H1 (cell line): ENCODE measurements at regions not wholly inside any gene's neighbourhood (a gene's known extent, or its start where the extent isn't known, plus 50 kb on each side); places are given as distances from the start of the nearest gene placed in this dataset.

Source experiments
- CTCF ChIA-PET: fragments of 300-600 bp; sonication (Branson Sonifier 250); formaldehyde crosslinking; loops from one replicate; lab custom pipeline; 2021; ENCODE audit not compliant: partially characterized antibody; lab: Charles Lee
- POLR2A ChIA-PET: fragments of 300-600 bp; sonication (Branson Sonifier 250); formaldehyde crosslinking; loops from one replicate; lab custom pipeline; 2021; ENCODE audit warnings: inconsistent platforms; ENCODE audit not compliant: partially characterized antibody; lab: Charles Lee
- DNase-seq, 2 experiments: peaks; one replicate each; pipeline versions ENCODE4 v3.0.0 to v3.0.0-alpha.2; 2010 to 2022; ENCODE audit warnings: low spot score in 2 of 2, low read depth in 1 of 2, mixed read lengths in 1 of 2
- FAIRE-seq: peaks from 2 replicates; lab custom pipeline; 2011; peaks lifted over from hg19 to GRCh38; lab: Jason Lieb, UNC
- H2AFZ ChIP-seq: 2 replicates; pipeline ENCODE4 v1.8.1; 2012; ENCODE audit warnings: low read length, inconsistent platforms
- H2AK5ac ChIP-seq: 2 replicates; pipeline ENCODE4 v1.6.1; 2013; ENCODE audit warnings: low read depth, low read length
- H2BK120ac ChIP-seq: replicated peaks from 2 replicates; pipeline ENCODE3; 2013; ENCODE audit warnings: low read depth, low read length, inconsistent platforms
- H2BK12ac ChIP-seq: 2 replicates; pipeline ENCODE4 v1.6.1; 2013; ENCODE audit warnings: low read depth, low read length
- H2BK15ac ChIP-seq: 2 replicates; pipeline ENCODE4 v1.6.1; 2013; ENCODE audit warnings: low read length
- H2BK20ac ChIP-seq: 2 replicates; pipeline ENCODE4 v1.6.1; 2013; ENCODE audit warnings: low read length
- H2BK5ac ChIP-seq: 2 replicates; pipeline ENCODE4 v1.6.1; 2013; ENCODE audit warnings: low read depth, low read length
- H3K14ac ChIP-seq: 2 replicates; pipeline ENCODE4 v1.6.1; 2013; ENCODE audit warnings: inconsistent platforms; ENCODE audit not compliant: insufficient read length
- H3K18ac ChIP-seq: 2 replicates; pipeline ENCODE4 v1.6.1; 2013; ENCODE audit warnings: low read length; ENCODE audit errors: extremely low read depth
- H3K23ac ChIP-seq: 2 replicates; pipeline ENCODE4 v1.6.1; 2013; ENCODE audit warnings: inconsistent platforms; ENCODE audit not compliant: insufficient read length
- H3K23me2 ChIP-seq: 2 replicates; pipeline ENCODE4 v1.6.1; 2013; ENCODE audit warnings: low read depth, low read length
- H3K27ac ChIP-seq: 2 replicates; pipeline ENCODE4 v1.6.1; 2011; ENCODE audit warnings: low read depth, low read length, inconsistent platforms
- H3K27me3 ChIP-seq, 4 experiments: replicated peaks in 1 of 4; 1 replicate in 1 of 4; 2 replicates in 3 of 4; pipeline versions ENCODE4 v1.6.1 to v1.8.1; 2011 to 2013; ENCODE audit warnings: low read length in 3 of 4, mild to moderate bottlenecking in 3 of 4, inconsistent platforms in 2 of 4, mixed read lengths in 2 of 4, moderate library complexity in 1 of 4; ENCODE audit not compliant: control insufficient read depth in 3 of 4, insufficient read depth in 3 of 4; ENCODE audit errors: extremely low read depth in 1 of 4
- H3K36me3 ChIP-seq, 4 experiments: 2 replicates each; pipeline versions ENCODE4 v1.6.1 to v1.8.1; 2011 to 2013; ENCODE audit warnings: mild to moderate bottlenecking in 4 of 4, low read length in 3 of 4, moderate library complexity in 2 of 4, control low read depth in 1 of 4, inconsistent platforms in 1 of 4; ENCODE audit not compliant: insufficient read depth in 4 of 4, control insufficient read depth in 2 of 4
- H3K4ac ChIP-seq: replicated peaks from 2 replicates; pipeline ENCODE3; 2013; ENCODE audit warnings: low read length, low read depth, mixed read lengths, inconsistent platforms; ENCODE audit not compliant: insufficient read length
- H3K4me1 ChIP-seq, 4 experiments: replicated peaks in 1 of 4; 1 replicate in 1 of 4; 2 replicates in 3 of 4; pipeline versions ENCODE4 v1.6.1 to v1.8.1; 2011 to 2013; ENCODE audit warnings: low read length in 3 of 4, inconsistent platforms in 2 of 4, mixed read lengths in 1 of 4; ENCODE audit not compliant: insufficient read depth in 4 of 4, control insufficient read depth in 3 of 4
- H3K4me2 ChIP-seq, 2 experiments: 2 replicates each; pipeline versions ENCODE4 v1.6.1 to v1.8.1; 2011 to 2013; ENCODE audit warnings: low read depth in 2 of 2, low read length in 2 of 2, control low read depth in 1 of 2, inconsistent platforms in 1 of 2, mild to moderate bottlenecking in 1 of 2; ENCODE audit not compliant: insufficient read depth in 1 of 2
- H3K4me3 ChIP-seq, 4 experiments: fragments of 200-600, 300-600 bp in 1 of 4; sonication (generic), shearing (Covaris generic), sonication (Bioruptor Twin) in 1 of 4; 2 replicates each; pipeline versions ENCODE4 v1.5.1 to v1.8.1; 2011 to 2016; ENCODE audit warnings: low read length in 4 of 4, low read depth in 3 of 4, control low read depth in 2 of 4, inconsistent platforms in 2 of 4, mild to moderate bottlenecking in 2 of 4, mixed read lengths in 1 of 4, moderate library complexity in 1 of 4; ENCODE audit not compliant: insufficient read depth in 2 of 4; ENCODE audit errors: extremely low read depth in 1 of 4
- H3K56ac ChIP-seq: replicated peaks from 2 replicates; pipeline ENCODE3; 2013; ENCODE audit warnings: low read depth, mild to moderate bottlenecking, mixed read lengths, low read length, inconsistent platforms; ENCODE audit not compliant: insufficient read length
- H3K79me1 ChIP-seq: 2 replicates; pipeline ENCODE4 v1.6.1; 2013; ENCODE audit warnings: low read depth, low read length, control low read depth
- H3K79me2 ChIP-seq, 2 experiments: 2 replicates each; pipeline versions ENCODE4 v1.6.1 to v1.8.1; 2012 to 2013; ENCODE audit warnings: low read length in 2 of 2, mild to moderate bottlenecking in 2 of 2, inconsistent platforms in 1 of 2; ENCODE audit not compliant: insufficient read depth in 2 of 2, control insufficient read depth in 1 of 2
- H3K9ac ChIP-seq, 4 experiments: replicated peaks in 1 of 4; 1 replicate in 1 of 4; 2 replicates in 3 of 4; pipeline versions ENCODE4 v1.6.1 to v1.8.1; 2011 to 2013; ENCODE audit warnings: low read depth in 3 of 4, low read length in 3 of 4, control low read depth in 2 of 4, mild to moderate bottlenecking in 2 of 4, moderate library complexity in 2 of 4, inconsistent platforms in 1 of 4; ENCODE audit errors: extremely low read depth in 1 of 4
- H3K9me3 ChIP-seq, 2 experiments: 2 replicates each; pipeline versions ENCODE4 v1.6.1 to v1.8.1; 2012 to 2013; ENCODE audit warnings: mild to moderate bottlenecking in 2 of 2, moderate library complexity in 2 of 2, control low read depth in 1 of 2, inconsistent platforms in 1 of 2, low read depth in 1 of 2, low read length in 1 of 2, mixed read lengths in 1 of 2; ENCODE audit not compliant: insufficient read depth in 2 of 2
- H4K20me1 ChIP-seq, 2 experiments: replicated peaks in 1 of 2; 2 replicates each; pipeline versions ENCODE3 to v1.8.1; 2011 to 2013; ENCODE audit warnings: inconsistent platforms in 2 of 2, low read length in 2 of 2, mild to moderate bottlenecking in 1 of 2; ENCODE audit not compliant: insufficient read depth in 2 of 2, control insufficient read depth in 1 of 2
- H4K5ac ChIP-seq: 2 replicates; pipeline ENCODE4 v1.6.1; 2013; ENCODE audit warnings: low read length, low read depth, mixed read lengths, inconsistent platforms; ENCODE audit not compliant: insufficient read length
- H4K8ac ChIP-seq: 2 replicates; pipeline ENCODE4 v1.8.0; 2013; ENCODE audit warnings: mild to moderate bottlenecking, moderate library complexity, low read length, inconsistent platforms; ENCODE audit not compliant: insufficient read depth; ENCODE audit errors: extremely low read depth
- H4K91ac ChIP-seq: replicated peaks from 2 replicates; pipeline ENCODE3; 2013; ENCODE audit warnings: low read length, mixed read lengths, inconsistent platforms; ENCODE audit not compliant: insufficient read length
- CEBPB ChIP-seq: IDR thresholded peaks from 2 replicates; pipeline ENCODE4 v1.6.1; 2012; ENCODE audit warnings: low read depth, low read length
- FOSL1 ChIP-seq: IDR thresholded peaks from 2 replicates; pipeline ENCODE4 v1.6.1; 2011; ENCODE audit warnings: mild to moderate bottlenecking, low read depth, low read length, moderate library complexity; ENCODE audit not compliant: insufficient read depth
- HDAC2 ChIP-seq, 2 experiments: fragments of 300-600 bp in 1 of 2; sonication (generic) in 1 of 2; IDR thresholded peaks; 2 replicates each; pipeline ENCODE4 v1.6.1; 2011 to 2012; ENCODE audit warnings: low read depth in 2 of 2, low read length in 2 of 2, mild to moderate bottlenecking in 2 of 2, moderate library complexity in 2 of 2, borderline replicate concordance in 1 of 2, inconsistent platforms in 1 of 2
- PHF8 ChIP-seq: fragments of 200-600 bp; sonication (generic); conservative IDR thresholded peaks from 2 replicates; pipeline ENCODE4 v1.7.1; 2012; ENCODE audit warnings: low read depth, mild to moderate bottlenecking, inconsistent platforms, low read length, moderate library complexity
- RXRA ChIP-seq: IDR thresholded peaks from 2 replicates; pipeline ENCODE4 v1.6.1; 2011; ENCODE audit warnings: low read depth, mild to moderate bottlenecking, low read length, moderate library complexity; ENCODE audit not compliant: insufficient read depth
- SP1 ChIP-seq: IDR thresholded peaks from 2 replicates; pipeline ENCODE4 v1.6.1; 2011; ENCODE audit warnings: low read depth, low read length
- SUZ12 ChIP-seq: fragments of 200-600 bp; sonication (generic); IDR thresholded peaks from 2 replicates; pipeline ENCODE4 v1.6.1; 2012; ENCODE audit warnings: mild to moderate bottlenecking, inconsistent platforms, low read length, moderate library complexity, mixed read lengths
- TEAD4 ChIP-seq: IDR thresholded peaks from 2 replicates; pipeline ENCODE4 v1.6.1; 2012; ENCODE audit warnings: low read depth, low read length, inconsistent platforms, mixed read lengths
- WGBS, 2 experiments: shearing (Covaris generic) in 1 of 2; methylation state at CpG; one replicate each; pipeline versions ENCODE4 v1.1.6 to v1.1.7; 2013 to 2015; ENCODE audit warnings: low lambda C conversion rate in 2 of 2, mixed read lengths in 2 of 2, inconsistent platforms in 1 of 2, low coverage in 1 of 2, missing lambda C conversion rate in 1 of 2; ENCODE audit not compliant: insufficient replicate concordance in 2 of 2, insufficient coverage in 1 of 2, insufficient read length in 1 of 2; ENCODE audit errors: extremely low coverage in 1 of 2, missing lambda C conversion rate in 1 of 2; 5-methylcytosine and 5-hydroxymethylcytosine counted together

DNA sequence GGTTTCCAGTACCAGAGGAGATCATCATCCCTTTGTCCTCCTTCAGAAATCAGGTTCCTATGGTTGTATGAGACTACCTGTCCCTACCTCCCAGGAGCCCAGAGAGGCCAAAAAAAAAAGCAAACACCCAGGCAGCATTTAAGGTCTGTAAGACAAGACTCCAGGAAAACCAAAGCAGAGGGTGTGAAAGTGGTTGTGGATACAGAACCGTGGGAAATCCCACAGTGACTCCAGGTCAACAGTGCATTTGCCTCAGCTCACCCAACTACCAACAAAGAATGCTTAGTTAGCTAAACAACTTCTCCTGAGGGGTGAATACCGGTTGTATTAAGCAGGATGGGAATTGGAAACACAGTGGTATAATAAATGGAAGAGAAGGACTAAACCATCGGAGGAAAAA lies 83.6 kb downstream of the LBH start:
- Histone ChIP-seq H3K27ac (no peak overlapping the region), H3K4me1 (no peaks in the 10 kb centered on the region), H2BK20ac (no peak overlapping the region), H2BK5ac (no peak overlapping the region), H2BK15ac (no peak overlapping the region), H3K56ac (no peak overlapping the region), H3K36me3 (no peaks in the 10 kb centered on the region), H3K14ac (no peak overlapping the region), H3K4me2 (no peak overlapping the region), H3K9ac (no peak overlapping the region), H3K27me3 (no peaks in the 10 kb centered on the region), H4K5ac (no peak overlapping the region), H2BK120ac (no peak overlapping the region), H3K18ac (no peak overlapping the region), H3K4me3 (no peak overlapping the region), H3K23me2 (peaks cover 4% of the 10 kb centered on the region; the same call in 1 of the 2 replicates), H4K20me1 (no peaks in the 10 kb centered on the region), H4K8ac (no peak overlapping the region), H3K4ac (no peak overlapping the region), H3K79me1 (no peaks in the 10 kb centered on the region), H3K9me3 (no peaks in the 10 kb centered on the region; a peak in 1 of 4 replicates), H2AFZ (no peak overlapping the region), H3K23ac (no peak overlapping the region), H3K79me2 (no peaks in the 10 kb centered on the region), H4K91ac (no peak overlapping the region), H2AK5ac (no peak overlapping the region), H2BK12ac (no peak overlapping the region)
- FAIRE-seq (no peak), DNase-seq (no peak)
- TF ChIP-seq RXRA: no peak
- no peak for TF ChIP-seq TEAD4
- no peak for TF ChIP-seq HDAC2 (IDR thresholded peaks at IDR 0.05; ENCODE audit: borderline replicate concordance in 1 of 2, low read depth in 2 of 2, low read length in 2 of 2)
- no peak for TF ChIP-seq FOSL1
- TF ChIP-seq SUZ12: no peak
- no peak for TF ChIP-seq CEBPB
- TF ChIP-seq SP1: no peak
- no peak for TF ChIP-seq PHF8
- ChIA-PET CTCF (no interaction called here), POLR2A (interaction anchor here (0.6 kb wide), 1 partner anchor 44 kb away, joined by 3 read pairs; no protein-coding TSS in a partner anchor)
- 88% methylated on average over 3 of the region's 3 CpGs; no CpG with 5 or more reads in 1 of the 2 experiments for WGBS, 2 experiments
